ENCODE measurements at regions not wholly inside any gene's neighbourhood (a gene's known extent, or its start where the extent isn't known, plus 50 kb on each side); places are given as distances from the start of the nearest gene placed in this dataset.
"Not testable (repeated sequence)": the region's sequence is repeated elsewhere in the genome, so short reads cannot be mapped to it uniquely, and the experiment has no call there.

DNA sequence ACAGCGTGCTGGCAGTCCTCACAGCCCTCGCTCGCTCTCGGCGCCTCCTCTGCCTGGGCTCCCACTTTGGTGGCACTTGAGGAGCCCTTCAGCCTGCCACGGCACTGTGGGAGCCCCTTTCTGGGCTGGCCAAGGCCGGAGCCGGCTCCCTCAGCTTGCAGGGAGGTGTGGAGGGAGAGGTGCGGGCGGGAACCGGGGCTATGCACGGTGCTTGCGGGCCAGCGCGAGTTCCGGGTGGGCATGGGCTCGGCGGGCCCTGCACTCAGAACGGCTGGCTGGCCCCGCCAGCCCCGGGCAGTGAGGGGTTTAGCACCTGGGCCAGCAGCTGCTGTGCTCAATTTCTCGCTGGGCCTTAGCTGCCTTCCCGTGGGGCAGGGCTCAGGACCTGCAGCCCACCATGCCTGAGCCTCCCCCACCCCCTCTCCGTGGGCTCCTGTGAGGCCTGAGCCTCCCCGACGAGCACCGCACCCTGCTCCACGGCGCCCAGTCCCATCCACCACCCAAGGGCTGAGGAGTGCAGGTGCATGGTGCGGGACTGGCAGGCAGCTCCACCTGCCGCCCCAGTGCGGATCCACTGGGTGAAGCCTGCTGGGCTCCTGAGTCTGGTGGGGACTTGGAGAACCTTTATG, 106.5 kb upstream of the IQSEC1 start:
- not testable (repeated sequence) for FAIRE-seq; H3K4me3 ChIP-seq (ENCODE audit: low read depth in 1 of 3, low read length in 3 of 3); H3K36me3 ChIP-seq (ENCODE audit: control insufficient read depth in 3 of 3, insufficient read depth in 2 of 3, low read depth in 1 of 3, low read length in 3 of 3); H3K4me1 ChIP-seq (ENCODE audit: control insufficient read depth in 3 of 3, insufficient read depth in 2 of 3, low read depth in 1 of 3, low read length in 2 of 3); H3K27me3 ChIP-seq (ENCODE audit: control insufficient read depth in 3 of 3, insufficient read depth in 3 of 3, low read length in 3 of 3); H3K27ac ChIP-seq (ENCODE audit: low read depth in 1 of 3, low read length in 2 of 3); DNase-seq
- H3K9me3 ChIP-seq (ENCODE audit: control insufficient read depth in 2 of 2, insufficient read depth in 1 of 2, low read depth in 1 of 2, low read length in 1 of 2), result peaks cover 2 to 16% of the 10 kb centered on the region in 2 donors
- 93 to 99% (median 96%) methylated on average over 25 to 32 of the region's 32 CpGs for WGBS, 3 donors

- Histone ChIP-seq H3K27ac (ENCODE audit: low read depth in 1 of 3, low read length in 2 of 3) (no peak overlapping the region), H3K4me1 (ENCODE audit: control insufficient read depth in 3 of 3, insufficient read depth in 2 of 3, low read depth in 1 of 3, low read length in 2 of 3) (no peaks in the 10 kb centered on the region), H3K4me3 (ENCODE audit: low read depth in 1 of 3, low read length in 3 of 3) (no peak overlapping the region), H3K27me3 (ENCODE audit: control insufficient read depth in 3 of 3, insufficient read depth in 3 of 3, low read length in 3 of 3) (no peaks in the 10 kb centered on the region), H3K9me3 (ENCODE audit: control insufficient read depth in 2 of 2, insufficient read depth in 1 of 2, low read depth in 1 of 2, low read length in 1 of 2) (peaks cover 2 to 16% of the 10 kb centered on the region in 2 donors), H3K36me3 (ENCODE audit: control insufficient read depth in 3 of 3, insufficient read depth in 2 of 3, low read depth in 1 of 3, low read length in 3 of 3) (no peaks in the 10 kb centered on the region)
- 46 to 74% (median 70%) methylated on average over 1 of the region's 1 CpG for WGBS, 3 donors
- DNase-seq (no peak), FAIRE-seq (no peak)
Observed at GRCh38 chr3:13179181-13179580, 106.0 kb upstream of the IQSEC1 start.

DNA sequence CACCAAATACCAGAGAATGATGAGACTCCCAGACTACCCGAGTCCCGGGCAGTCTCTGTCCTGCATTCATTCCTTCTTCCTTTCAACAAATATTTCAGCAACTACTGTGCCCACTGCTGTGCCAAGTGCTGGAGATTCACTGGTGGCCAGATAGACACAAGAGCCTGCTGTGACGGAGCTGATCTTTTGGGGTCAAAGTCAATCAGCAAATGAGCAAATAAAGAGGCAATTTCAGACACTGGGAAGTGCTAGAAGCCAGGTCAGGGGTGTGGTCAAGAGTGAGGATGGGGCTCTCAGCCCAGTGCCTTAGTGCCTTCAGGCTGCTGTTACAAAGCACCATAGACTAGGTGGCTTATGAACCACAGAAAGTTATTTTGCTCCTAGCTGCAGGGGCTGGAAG, 104.9 kb upstream of the IQSEC1 start:
- no peak overlapping the region for H3K4me3 ChIP-seq (ENCODE audit: low read depth in 1 of 3, low read length in 3 of 3)
- FAIRE-seq (no peak), DNase-seq (no peak)
- H3K9me3 ChIP-seq (ENCODE audit: control insufficient read depth in 2 of 2, insufficient read depth in 1 of 2, low read depth in 1 of 2, low read length in 1 of 2), result peaks cover 2 to 16% of the 10 kb centered on the region in 2 donors
- no peaks in the 10 kb centered on the region for H3K4me1 ChIP-seq (ENCODE audit: control insufficient read depth in 3 of 3, insufficient read depth in 2 of 3, low read depth in 1 of 3, low read length in 2 of 3)
- no peak overlapping the region for H3K27ac ChIP-seq (ENCODE audit: low read depth in 1 of 3, low read length in 2 of 3)
- WGBS, 3 donors, result 67 to 85% (median 75%) methylated on average over 3 of the region's 3 CpGs
- no peaks in the 10 kb centered on the region for H3K36me3 ChIP-seq (ENCODE audit: control insufficient read depth in 3 of 3, insufficient read depth in 2 of 3, low read depth in 1 of 3, low read length in 3 of 3)
- H3K27me3 ChIP-seq (ENCODE audit: control insufficient read depth in 3 of 3, insufficient read depth in 3 of 3, low read length in 3 of 3), result no peaks in the 10 kb centered on the region

DNA sequence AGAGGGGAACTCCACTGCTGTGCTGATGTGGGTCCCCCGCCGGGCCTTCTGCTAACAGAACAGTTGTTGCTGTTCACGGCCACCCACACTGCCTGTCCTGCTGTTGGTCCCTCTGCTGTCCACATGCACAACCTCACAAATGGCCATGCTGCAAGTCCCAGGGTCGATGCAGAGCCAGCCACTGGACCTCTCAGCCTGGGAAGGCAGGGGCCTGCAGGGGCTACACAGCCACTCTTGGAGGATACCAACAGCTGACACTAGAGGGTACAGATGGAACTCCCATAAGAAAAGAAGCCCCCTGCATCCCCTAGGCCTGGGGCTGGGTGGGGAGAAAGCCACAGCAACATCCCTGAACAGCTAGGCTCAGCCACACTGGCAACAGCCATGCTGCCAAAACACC, 104.4 kb upstream of the IQSEC1 start:
- DNase-seq (no peak), FAIRE-seq (no peak)
- Histone ChIP-seq H3K36me3 (ENCODE audit: control insufficient read depth in 3 of 3, insufficient read depth in 2 of 3, low read depth in 1 of 3, low read length in 3 of 3) (no peaks in the 10 kb centered on the region), H3K27ac (ENCODE audit: low read depth in 1 of 3, low read length in 2 of 3) (no peak overlapping the region), H3K27me3 (ENCODE audit: control insufficient read depth in 3 of 3, insufficient read depth in 3 of 3, low read length in 3 of 3) (no peaks in the 10 kb centered on the region), H3K9me3 (ENCODE audit: control insufficient read depth in 2 of 2, insufficient read depth in 1 of 2, low read depth in 1 of 2, low read length in 1 of 2) (peaks cover 2 to 16% of the 10 kb centered on the region in 2 donors), H3K4me3 (ENCODE audit: low read depth in 1 of 3, low read length in 3 of 3) (no peak overlapping the region), H3K4me1 (ENCODE audit: control insufficient read depth in 3 of 3, insufficient read depth in 2 of 3, low read depth in 1 of 3, low read length in 2 of 3) (no peaks in the 10 kb centered on the region)
- 76 to 85% (median 81%) methylated on average over 4 of the region's 4 CpGs for WGBS, 3 donors

DNA sequence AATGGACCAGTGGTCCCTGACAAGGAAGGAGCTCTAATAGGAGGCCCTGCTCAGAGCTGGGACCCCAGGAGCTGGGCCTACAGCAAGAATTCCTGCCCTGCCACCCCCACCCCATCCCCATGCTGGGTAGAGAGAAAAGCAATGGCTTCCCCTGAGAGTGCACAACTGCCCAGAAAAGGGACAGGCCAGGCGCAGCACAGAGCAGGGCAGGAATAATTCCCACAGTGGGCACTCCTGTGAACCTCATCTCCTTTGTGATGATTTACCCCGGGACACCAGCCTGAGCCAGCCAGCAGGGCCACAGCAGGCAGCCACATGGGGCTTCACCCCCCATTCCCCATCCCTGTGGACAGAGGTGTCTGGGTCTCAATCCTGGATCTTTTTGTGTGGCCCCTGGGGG, 104.0 kb upstream of the IQSEC1 start:
- Histone ChIP-seq H3K4me3 (ENCODE audit: low read depth in 1 of 3, low read length in 3 of 3) (no peak overlapping the region), H3K4me1 (ENCODE audit: control insufficient read depth in 3 of 3, insufficient read depth in 2 of 3, low read depth in 1 of 3, low read length in 2 of 3) (no peaks in the 10 kb centered on the region), H3K27ac (ENCODE audit: low read depth in 1 of 3, low read length in 2 of 3) (no peak overlapping the region), H3K36me3 (ENCODE audit: control insufficient read depth in 3 of 3, insufficient read depth in 2 of 3, low read depth in 1 of 3, low read length in 3 of 3) (no peaks in the 10 kb centered on the region), H3K9me3 (ENCODE audit: control insufficient read depth in 2 of 2, insufficient read depth in 1 of 2, low read depth in 1 of 2, low read length in 1 of 2) (peaks cover 2 to 16% of the 10 kb centered on the region in 2 donors), H3K27me3 (ENCODE audit: control insufficient read depth in 3 of 3, insufficient read depth in 3 of 3, low read length in 3 of 3) (no peaks in the 10 kb centered on the region)
- no peak for FAIRE-seq
- DNase-seq, result no peak
- WGBS, 3 donors, result 76 to 94% (median 90%) methylated on average over 2 of the region's 2 CpGs

GRCh38 chr3:13176445-13176844, 103.2 kb upstream of the IQSEC1 start:
- Histone ChIP-seq H3K9me3 (ENCODE audit: control insufficient read depth in 2 of 2, insufficient read depth in 1 of 2, low read depth in 1 of 2, low read length in 1 of 2) (peaks cover 2 to 16% of the 10 kb centered on the region in 2 donors), H3K4me1 (ENCODE audit: control insufficient read depth in 3 of 3, insufficient read depth in 2 of 3, low read depth in 1 of 3, low read length in 2 of 3) (no peaks in the 10 kb centered on the region), H3K27ac (ENCODE audit: low read depth in 1 of 3, low read length in 2 of 3) (no peak overlapping the region), H3K36me3 (ENCODE audit: control insufficient read depth in 3 of 3, insufficient read depth in 2 of 3, low read depth in 1 of 3, low read length in 3 of 3) (no peaks in the 10 kb centered on the region), H3K27me3 (ENCODE audit: control insufficient read depth in 3 of 3, insufficient read depth in 3 of 3, low read length in 3 of 3) (no peaks in the 10 kb centered on the region), H3K4me3 (ENCODE audit: low read depth in 1 of 3, low read length in 3 of 3) (no peak overlapping the region)
- 85 to 87% (median 86%) methylated on average over 10 of the region's 10 CpGs for WGBS, 3 donors
- DNase-seq (no peak), FAIRE-seq (no peak)

GRCh38 chr3:13174803-13175135, 101.5 kb upstream of the IQSEC1 start:
- no peak for FAIRE-seq
- 77 to 86% (median 84%) methylated on average over 5 to 6 of the region's 6 CpGs for WGBS, 3 donors
- H3K27ac ChIP-seq (ENCODE audit: low read depth in 1 of 3, low read length in 2 of 3), result no peak overlapping the region

DNA sequence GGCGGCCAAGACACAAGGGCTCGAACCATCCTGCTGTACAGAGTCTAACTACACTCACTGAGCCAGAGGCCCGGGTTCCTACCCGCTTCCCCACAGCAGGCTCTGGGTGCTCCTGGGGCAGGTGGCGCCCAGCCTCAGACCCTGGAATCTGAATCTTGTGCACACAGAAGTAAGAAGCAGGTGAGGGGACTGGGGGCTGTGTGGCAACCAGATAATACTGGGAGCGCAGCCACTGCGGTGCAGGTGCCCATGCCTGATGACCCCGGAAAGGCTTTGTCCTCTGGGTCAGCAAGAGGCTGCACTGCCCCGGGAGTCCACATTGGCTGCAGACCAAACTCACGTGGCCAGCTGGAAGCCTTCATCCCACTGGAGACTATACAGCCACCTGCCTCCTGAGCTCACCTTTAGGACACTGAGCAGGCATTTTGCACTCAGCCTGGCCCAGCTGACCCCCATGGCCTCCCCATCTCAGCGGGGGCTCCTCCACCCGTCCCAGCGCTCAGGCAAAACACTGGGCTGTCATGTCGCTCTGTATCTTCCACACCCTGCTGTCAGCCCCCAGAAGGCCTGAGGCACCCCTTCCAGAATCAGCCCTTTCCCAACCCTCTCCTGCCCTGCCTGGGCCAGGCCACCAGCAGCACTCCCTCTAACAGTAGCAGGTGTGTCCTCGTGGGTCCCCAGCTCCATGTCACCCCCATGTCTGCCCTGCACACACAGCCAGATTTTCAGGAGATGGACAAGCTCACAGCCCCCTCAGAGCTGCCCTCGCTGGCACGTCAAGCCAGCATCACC, 101.0 kb upstream of the IQSEC1 start:
- Histone ChIP-seq H3K4me3 (ENCODE audit: low read depth in 1 of 3, low read length in 3 of 3) (no peak overlapping the region), H3K27ac (ENCODE audit: low read depth in 1 of 3, low read length in 2 of 3) (no peak overlapping the region), H3K9me3 (ENCODE audit: control insufficient read depth in 2 of 2, insufficient read depth in 1 of 2, low read depth in 1 of 2, low read length in 1 of 2) (peaks cover 2 to 10% of the 10 kb centered on the region in 2 donors), H3K4me1 (ENCODE audit: control insufficient read depth in 3 of 3, insufficient read depth in 2 of 3, low read depth in 1 of 3, low read length in 2 of 3) (no peaks in the 10 kb centered on the region), H3K27me3 (ENCODE audit: control insufficient read depth in 3 of 3, insufficient read depth in 3 of 3, low read length in 3 of 3) (no peaks in the 10 kb centered on the region), H3K36me3 (ENCODE audit: control insufficient read depth in 3 of 3, insufficient read depth in 2 of 3, low read depth in 1 of 3, low read length in 3 of 3) (no peaks in the 10 kb centered on the region)
- whole genome bisulfite sequencing, 3 donors, result 77 to 79% (median 77%) methylated on average over 17 of the region's 17 CpGs
- no peak for FAIRE-seq
- no peak for DNase-seq

More at GRCh38 chr3:13174803-13175135, 101.5 kb upstream of the IQSEC1 start:
- no peaks in the 10 kb centered on the region for H3K4me1 ChIP-seq (ENCODE audit: control insufficient read depth in 3 of 3, insufficient read depth in 2 of 3, low read depth in 1 of 3, low read length in 2 of 3)
- H3K27me3 ChIP-seq (ENCODE audit: control insufficient read depth in 3 of 3, insufficient read depth in 3 of 3, low read length in 3 of 3), result no peaks in the 10 kb centered on the region
- no peak overlapping the region for H3K4me3 ChIP-seq (ENCODE audit: low read depth in 1 of 3, low read length in 3 of 3)
- no peaks in the 10 kb centered on the region for H3K36me3 ChIP-seq (ENCODE audit: control insufficient read depth in 3 of 3, insufficient read depth in 2 of 3, low read depth in 1 of 3, low read length in 3 of 3)
- no peak for DNase-seq
- H3K9me3 ChIP-seq (ENCODE audit: control insufficient read depth in 2 of 2, insufficient read depth in 1 of 2, low read depth in 1 of 2, low read length in 1 of 2), result peaks cover 2 to 14% of the 10 kb centered on the region in 2 donors
